ENCODE measurements at regions not wholly inside any gene's neighbourhood (a gene's known extent, or its start where the extent isn't known, plus 50 kb on each side); places are given as distances from the start of the nearest gene placed in this dataset.

- no peak for TF ChIP-seq CTCF (IDR thresholded peaks at IDR 0.05)
- no peak for TF ChIP-seq POLR2AphosphoS5 (IDR thresholded peaks at IDR 0.05; ENCODE audit: insufficient read depth in 1 of 2, low read depth in 1 of 2)
- no peak for TF ChIP-seq POLR2A (IDR thresholded peaks at IDR 0.05)
Measured at GRCh38 chr10:42476101-42476500, 162.3 kb downstream of the ZNF33B start.

All from vagina (tissue), 2 donors.